SH-SY5Y (cell line): ENCODE measurements at regions not wholly inside any gene's neighbourhood (a gene's known extent, or its start where the extent isn't known, plus 50 kb on each side); places are given as distances from the start of the nearest gene placed in this dataset.

Experiments used
- GATA2 ChIP-seq: IDR thresholded peaks from 2 replicates; pipeline ENCODE4 v1.6.1; 2011; ENCODE audit warnings: mild to moderate bottlenecking, low read depth, low read length
- GATA3 ChIP-seq: IDR thresholded peaks from 2 replicates; pipeline ENCODE4 v1.6.1; 2011; ENCODE audit warnings: low read depth, mild to moderate bottlenecking, low read length, moderate library complexity

GRCh38 chr3:159074756-159075701 is 273.2 kb downstream of the MFSD1 start:
- TF ChIP-seq GATA2 (no peak), GATA3 (no peak)
